NCI-H526 treated with DMSO at 0.1 percent for 48 hours (cell line): ENCODE measurements at regions not wholly inside any gene's neighbourhood (a gene's known extent, or its start where the extent isn't known, plus 50 kb on each side); places are given as distances from the start of the nearest gene placed in this dataset.
"Not testable (repeated sequence)": the region's sequence is repeated elsewhere in the genome, so short reads cannot be mapped to it uniquely, and the experiment has no call there.

ENCODE experiments used
- DNase-seq: peaks from one replicate; lab custom pipeline; 2025; lab: John Stamatoyannopoulos, UW

DNA sequence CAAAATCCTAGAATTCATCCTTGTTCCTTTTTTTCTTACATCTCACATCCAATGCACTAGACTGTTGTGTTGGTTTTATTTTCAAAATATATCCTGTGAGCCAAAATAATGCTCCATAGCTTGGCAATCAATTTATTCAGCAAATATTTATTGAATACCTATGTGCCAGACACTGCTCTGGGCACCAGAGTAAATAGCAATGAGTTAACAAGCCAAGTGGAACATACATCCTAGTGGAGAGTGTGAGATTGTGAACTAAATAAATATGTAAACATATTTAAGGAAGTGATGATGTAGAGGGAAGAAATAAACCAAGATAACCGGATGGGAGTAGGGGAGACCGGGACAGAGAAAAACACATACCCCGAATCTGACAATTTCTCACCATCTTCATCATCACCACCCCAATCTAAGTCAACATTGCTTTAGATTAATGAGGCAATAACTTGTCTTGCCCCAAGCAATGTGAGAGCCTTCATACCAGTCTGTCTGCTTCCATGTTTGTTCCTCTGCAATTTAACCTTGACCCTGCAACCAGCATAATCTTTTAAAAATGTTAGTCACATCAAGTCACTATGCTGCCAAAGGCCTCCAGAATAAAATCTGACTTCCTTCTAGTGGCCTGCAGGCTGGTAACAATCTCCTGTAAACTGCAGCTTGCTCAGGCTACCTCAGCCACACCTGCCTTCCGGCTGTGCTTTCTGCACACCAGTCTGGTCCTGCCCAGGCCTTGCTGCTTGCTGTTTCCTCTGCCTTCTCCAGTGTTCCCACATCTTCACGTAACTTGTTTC is 199.2 kb downstream of the DLEU7 start:
- DNase-seq: no peak

DNA sequence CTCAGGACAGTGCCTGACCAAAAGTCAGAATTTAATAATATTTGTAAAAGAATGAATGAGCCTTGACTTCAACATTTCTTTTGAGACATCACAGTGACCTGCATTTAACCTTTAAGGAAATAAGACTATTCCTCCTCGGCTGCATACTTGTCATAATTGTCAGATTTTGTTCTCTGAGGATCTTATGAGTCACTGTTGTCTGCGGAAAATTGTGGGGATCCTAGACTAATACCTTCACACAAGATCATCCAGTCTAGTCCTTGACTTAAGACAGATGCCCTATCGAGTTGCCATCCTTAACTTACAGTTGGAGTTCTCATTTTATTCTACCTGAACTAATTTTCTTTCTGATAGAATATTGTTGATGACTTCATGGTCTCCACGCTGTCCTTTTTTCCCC is 198.4 kb downstream of the DLEU7 start:
- DNase-seq: no peak

DNA sequence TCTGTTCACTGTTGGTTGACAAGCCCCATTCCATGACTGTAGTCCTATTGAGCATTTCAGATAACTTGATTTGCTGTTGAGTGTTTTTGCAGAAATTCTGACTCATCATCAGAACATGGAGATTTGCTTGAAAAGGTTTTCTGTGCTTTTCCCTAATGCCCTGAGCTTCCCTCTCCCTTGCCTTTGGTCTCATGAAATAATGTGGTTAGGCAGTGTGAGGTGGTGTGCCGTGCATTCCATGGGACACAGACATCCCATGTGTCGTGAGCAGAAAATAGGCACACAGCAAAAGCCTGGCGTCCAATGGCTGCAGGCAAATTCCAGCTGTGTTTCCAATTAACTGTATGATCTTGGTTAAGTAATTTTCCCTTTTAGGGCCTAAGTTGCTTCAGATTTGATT is 197.4 kb downstream of the DLEU7 start:
- DNase-seq: no peak

DNA sequence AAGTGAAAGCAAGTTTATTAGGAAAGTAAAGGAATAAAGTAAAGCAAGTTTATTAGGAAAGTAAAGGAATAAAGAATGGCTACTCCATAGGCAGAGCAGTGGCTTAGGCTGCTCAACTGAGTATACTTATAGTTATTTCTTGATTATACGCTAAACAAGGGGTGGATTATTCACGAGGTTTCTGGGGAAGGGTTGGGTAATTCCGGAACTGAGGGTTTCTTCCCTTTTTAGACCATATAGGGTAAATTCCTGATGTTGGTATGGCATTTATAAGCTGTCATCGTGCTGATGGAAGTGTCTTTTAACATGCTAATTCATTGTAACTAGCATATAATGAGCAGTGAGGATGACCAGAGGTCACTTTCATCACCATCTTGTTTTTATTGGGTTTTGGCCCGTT is 194.3 kb downstream of the DLEU7 start:
- no peak for DNase-seq

DNA sequence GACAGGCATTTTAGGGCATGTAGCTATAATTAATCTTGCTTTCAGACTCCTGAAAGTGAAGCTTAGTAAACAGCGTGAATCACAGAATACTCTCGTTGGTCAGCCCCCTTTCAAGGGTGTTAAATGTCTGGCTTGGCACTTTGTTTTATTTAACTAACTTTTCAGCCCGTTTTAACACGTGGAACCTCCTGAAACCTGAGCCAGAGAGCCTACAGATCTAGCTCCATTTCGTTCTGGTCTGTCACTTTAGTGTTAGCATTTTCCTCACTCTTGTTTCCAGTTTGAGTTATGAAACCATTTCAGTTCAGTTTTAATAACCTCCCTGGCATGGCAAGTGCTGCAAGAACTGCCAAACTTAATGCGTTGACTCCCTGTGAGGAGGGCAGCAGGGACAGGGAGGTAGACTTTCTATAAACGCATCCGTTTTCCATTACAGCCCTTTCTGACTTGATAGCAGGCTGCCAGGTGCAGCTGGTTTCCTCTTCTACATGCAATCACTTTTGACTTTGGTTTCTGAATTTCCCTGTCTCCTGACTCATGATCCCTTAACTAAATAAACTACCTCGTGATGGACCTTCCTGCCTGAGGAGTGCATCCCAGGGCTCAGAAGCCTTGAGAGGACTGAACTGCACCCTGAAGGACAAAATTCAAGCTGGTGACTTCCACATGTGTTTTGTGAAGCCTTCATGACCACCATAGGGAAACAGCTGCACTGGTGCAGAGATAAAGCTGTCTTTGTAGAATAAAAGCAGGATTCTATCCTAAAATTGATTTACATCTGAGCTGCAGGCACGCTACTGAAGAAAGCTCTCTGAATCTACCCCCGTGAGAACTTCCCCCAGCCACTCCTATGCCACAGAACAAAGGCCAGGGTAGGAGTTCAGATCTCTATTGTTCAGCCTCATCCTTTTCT is 192.6 kb downstream of the DLEU7 start:
- DNase-seq: no peak

DNA sequence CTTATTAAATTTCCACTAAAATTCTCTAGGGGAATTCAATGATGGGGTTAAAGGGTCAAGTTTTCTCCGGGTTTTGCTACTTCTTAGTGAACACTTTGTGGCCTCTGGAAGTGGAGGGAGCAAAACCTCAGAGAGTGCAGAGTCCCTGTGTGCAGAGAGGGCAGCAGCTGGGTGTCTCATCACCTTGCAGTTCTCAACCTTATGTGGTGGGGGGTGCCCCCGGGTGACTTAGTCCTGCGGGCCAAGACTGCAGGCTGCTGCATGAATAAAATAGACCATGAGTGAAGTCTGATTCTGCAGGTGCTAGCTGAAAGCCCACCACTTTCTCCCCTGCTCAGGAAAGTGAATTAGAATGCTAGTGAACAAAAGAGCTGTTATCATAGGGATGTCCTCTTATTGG is 191.6 kb downstream of the DLEU7 start:
- no peak for DNase-seq

DNA sequence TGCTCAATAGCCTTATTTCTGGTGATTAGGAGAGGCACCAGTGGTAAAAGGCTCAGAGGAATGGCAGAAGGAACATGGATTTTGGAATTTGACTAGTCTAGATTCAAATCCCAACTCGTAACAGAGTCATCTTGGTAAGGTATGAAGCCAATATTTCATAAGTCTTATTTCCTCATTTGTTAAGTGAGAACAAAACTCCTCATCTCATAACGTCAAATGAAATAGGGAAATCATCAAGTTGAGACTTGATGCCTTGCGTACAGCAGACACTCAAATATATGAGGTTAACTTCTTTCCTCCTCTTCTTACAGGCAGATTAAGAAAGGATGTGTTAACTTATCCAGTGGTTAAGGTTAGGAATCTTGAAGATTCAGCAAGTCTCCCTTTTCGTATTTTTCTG is 189.2 kb downstream of the DLEU7 start:
- no peak for DNase-seq

DNA sequence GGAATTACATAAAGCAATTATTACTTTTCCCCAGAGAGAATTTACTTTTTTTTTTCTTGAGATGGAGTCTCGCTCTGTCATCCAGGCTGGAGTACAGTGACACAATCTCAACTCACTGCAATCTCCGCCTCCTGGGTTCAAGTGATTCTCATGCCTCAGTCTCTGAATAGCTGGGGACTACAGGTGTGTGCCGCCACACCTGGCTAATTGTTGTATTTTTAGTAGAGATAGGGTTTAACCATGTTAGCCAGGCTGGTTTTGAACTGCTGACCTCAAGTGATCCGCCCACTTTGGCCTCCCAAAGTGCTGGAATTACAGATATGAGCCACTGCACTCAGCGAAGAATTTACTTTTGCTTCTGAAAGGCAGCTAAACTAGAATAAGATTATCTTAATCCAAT is 181.6 kb downstream of the DLEU7 start:
- not testable (repeated sequence) for DNase-seq

DNA sequence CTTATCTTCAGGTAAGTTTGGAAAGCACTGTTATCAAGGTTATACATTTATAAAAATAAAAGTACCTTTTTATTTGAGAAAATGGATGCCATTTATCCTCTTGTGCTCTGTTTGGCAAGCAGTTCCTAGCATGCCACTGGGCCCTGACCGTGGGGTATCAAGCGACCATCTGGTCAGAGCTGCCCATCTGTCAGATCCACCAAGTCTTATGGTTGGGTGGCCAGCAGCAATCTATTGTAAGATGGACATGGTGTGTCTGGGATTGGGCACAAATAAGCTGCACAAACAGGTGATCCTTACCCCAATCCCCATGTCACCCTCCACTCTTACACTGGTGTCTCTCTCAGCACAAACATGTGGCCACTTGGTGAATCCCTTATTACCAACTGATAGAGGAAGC is 178.5 kb downstream of the DLEU7 start:
- no peak for DNase-seq

DNA sequence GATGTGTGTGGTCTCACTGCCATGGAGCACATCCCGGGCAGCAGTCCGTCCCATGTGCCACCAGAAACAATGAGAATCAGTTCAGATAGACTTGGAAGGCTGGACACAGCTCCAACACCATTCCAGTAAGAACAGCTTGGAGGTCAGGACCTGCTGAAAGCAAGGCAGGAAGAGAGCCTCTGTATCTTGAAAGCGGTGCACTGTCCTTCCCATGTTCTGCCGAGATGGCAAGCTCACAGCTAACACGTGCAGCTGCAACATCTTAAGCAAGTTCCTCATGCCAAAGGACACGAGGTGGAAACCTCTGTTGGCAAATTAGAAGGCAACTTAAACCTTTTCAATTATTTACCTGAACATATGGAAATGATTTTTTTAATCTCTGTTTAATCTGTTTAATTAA is 175.4 kb downstream of the DLEU7 start:
- no peak for DNase-seq

DNA sequence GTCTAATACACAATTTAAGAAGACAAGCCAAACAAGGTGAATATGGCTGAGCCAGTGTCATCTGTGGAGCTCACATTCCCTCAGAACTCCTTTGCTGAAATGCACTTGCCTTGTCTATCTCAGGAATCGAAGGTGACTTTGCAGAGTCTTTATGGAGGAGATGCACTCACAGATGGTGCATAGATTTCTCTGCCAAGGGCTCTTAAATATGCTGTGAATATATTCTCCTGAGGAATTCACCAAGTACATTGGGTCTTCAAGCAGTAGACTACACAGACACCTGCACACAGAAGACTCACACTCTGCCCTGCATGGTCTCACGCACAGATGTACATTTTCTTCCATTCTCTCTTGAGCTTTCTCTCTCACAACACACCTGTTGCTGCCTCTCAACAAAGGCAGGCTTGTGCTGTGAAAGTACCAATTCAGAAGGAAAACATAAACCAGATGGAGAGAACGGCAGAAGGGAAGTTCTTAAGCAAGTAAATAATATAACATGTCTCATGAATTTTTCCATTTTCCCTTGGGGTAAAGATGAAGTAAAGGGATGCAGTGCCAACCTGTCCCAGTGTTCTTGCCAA is 174.7 kb downstream of the DLEU7 start:
- no peak for DNase-seq

DNA sequence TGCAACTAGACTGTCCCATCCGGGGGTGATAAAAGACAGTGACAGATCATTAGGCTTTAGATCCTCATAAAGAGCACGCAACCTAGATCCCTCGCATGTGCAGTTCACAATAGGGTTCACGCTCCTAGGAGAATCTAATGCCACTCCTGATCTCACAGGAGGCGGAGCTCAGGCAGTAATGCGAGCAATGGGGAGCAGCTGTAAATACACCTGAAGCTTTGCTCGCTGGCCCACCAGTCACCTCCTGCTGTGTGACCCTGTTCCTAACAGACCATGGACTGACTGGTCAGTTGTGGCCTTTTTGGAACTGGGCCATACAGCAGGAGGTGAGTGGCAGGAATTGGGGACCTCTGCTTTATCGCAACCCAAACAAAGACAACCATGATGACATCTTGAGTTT is 173.2 kb downstream of the DLEU7 start:
- no peak for DNase-seq

DNA sequence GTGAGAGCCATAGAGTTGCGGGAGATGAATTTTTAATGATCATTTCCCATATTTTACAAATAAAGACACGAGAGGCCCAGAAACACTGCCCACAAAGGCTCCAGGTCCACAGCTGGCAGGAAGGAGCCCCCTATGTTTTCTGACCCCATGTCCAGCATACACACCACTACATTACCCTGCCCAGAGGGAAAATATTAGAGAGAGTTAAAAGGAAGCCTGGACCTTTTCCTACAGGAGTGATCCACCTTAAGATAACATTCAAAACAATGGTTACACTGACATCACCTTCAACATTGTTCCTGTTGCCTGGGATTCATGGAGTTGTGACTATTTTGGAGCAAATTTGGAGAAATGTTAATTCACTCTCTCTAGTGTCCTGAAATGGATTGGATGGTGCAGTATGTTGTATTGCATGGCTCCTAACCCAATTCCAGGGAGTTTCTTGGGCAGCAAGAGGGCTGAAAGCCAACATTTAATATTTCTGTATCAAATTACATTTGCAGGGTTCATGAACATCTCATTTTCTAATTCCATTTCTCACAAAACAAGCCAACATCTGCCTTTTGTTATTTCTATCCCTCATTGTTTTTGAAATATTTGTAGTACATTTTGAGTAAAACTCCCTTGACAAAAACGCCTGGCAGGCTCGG is 172.5 kb downstream of the DLEU7 start:
- DNase-seq: no peak

DNA sequence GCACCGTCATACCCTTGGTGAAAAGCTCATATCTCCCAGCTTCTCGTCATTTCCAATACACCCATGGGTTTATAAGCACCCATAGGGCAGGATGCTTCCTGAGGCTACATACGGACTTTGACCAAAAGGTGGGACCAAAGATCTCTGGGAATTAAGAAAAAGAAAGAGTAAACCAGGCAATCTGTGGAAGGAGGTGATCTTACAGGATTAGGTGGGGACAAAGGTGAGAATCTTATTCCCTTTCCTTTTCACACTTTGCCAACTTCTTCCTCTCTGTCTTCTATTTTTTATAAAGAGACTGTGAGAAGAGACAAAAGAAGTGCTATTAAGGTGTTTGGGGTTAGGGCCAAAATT is 172.0 kb downstream of the DLEU7 start:
- DNase-seq: no peak

DNA sequence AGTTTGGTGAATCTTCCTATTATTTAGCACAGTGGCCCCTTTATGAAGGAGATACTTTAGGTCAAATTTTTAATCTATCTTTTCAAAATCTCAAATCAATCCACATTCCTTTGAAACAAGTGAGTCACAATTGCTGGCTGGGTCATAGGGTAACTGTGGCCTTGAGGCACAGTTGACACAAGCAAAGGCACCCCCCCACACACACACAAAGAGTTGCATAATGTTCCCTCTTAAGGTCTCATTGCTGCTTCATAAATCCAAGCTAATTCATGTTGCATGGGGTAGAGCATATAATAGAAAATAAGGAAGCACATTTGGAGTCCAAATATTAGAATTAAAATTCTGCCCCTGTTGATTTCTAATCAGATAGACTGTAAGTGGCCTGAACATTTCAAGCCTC is 171.5 kb downstream of the DLEU7 start:
- DNase-seq: no peak

DNA sequence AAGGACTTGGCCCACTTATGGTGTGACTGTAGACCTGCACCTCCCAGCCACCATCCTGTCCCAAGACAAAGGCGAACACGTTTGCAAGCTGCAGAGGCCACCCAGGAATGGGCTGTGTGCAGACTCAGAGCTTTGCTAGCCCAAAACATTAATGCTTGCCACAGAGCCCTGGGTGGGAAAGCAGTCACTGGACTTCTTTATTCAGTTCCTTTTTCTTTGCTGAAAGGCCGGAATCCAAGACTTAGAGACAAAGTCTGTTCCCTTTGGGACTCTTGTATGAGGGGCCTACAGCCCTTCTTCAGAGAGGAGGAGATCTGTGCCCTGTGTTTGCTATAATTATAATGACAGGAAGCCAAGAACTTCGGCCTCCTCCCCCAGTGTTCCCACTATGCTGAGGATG is 167.8 kb downstream of the DLEU7 start:
- no peak for DNase-seq

DNA sequence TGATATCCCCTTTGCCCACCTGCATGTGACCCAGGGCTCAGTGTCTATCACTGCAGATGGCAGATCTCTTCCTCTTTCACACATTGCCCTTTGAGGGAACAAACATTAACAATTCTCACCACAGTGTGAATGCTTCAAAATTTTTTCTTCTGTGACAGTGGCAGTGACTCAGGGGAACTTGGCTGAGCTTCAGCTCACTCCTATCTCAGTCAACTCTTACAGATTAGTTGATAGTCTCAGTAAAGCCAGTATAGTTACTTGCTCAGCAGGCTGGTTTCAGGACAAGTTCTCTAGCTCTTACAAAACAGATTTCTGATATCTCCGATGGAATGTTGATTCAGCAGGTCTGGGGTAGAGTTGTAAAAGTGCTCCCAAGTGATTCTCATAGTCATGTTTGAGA is 166.9 kb downstream of the DLEU7 start:
- DNase-seq: no peak

DNA sequence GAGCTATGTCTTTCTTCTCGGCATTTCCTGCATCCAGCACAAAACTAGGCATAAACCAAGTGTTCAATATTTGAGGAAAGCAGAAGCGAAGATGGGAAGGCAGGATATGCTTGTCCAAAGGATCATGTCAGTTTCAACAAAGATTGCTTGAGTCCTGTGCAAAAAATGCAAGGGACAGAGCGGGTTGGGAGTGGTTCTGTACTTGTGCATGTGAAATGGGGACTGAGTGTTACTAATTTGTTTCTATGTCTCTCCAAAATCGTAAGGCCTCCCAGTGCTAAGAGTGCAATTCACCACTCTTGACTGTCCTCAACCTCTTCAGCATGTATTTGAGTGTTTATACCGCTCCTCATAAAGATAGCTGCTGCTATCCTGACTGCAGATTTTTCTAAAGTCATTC is 166.2 kb downstream of the DLEU7 start:
- no peak for DNase-seq

DNA sequence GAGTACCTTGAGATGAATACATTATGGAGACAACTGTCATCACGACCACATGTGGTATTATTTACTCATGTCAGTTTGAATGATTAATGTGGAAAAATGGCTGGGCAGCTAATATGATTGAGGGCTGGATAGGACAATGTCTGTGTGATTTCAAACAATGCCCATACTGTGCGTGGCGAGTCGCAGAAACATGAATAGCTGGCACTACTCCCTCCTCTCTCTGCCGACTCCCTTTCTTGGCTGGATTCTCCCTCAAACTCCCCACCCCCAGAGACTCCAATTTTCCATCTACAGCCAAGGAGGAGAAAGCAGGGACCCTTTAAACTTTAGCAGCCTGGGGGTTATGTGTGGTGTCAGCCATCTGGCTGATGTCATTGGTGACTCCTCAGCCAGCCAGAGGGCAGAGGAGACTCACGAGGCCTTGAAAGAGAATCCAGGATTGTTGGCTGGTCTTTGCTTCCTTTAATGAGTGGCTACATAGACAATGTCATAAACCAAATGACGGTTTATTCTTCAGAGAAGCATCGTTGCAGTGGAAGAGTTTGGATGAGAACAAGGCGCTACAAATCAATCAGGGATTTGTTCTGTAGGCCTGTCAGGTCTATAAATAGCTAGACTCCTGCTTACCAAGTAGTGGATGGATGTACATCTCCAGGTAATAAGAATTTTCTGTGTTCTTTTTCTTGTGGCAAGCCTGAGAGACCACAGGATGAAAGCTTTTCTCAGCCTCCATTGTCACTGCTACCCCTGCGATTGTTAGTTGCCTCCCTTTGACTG is 165.6 kb downstream of the DLEU7 start:
- peak; percentile 7 for DNase-seq

DNA sequence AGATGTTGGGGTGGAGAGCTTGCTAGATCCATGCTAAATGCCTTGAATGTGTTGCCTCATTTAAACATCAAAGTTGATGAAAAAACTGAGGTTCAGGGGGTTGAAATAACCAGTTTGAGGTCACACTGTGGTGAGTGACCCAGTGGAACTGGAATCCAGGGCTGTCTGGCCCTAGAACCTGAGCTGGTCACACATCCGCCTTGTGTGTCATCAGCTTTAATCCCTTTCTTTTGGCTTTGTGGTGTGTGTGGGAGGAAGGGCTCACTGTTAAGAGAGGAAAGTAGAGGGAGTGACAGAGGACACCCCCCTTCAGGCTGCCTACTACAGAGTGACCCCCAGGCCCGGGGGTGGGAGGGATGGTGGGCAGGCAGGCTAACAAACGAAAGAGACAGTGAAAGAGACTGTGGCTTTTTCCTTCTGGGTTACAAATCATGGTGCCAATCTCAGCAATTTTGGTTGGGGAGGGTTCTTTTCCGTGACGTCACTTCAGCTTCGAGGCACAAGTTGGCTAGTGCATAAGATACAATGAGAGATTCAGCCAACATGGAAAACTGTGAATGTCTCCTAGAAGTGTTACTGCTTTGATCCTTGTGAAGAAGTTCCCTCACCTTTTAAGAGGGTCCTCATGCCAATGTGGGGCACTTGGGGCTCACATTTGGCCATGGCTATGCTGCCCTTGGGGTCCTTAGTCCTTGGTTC is 164.9 kb downstream of the DLEU7 start:
- no peak for DNase-seq

DNA sequence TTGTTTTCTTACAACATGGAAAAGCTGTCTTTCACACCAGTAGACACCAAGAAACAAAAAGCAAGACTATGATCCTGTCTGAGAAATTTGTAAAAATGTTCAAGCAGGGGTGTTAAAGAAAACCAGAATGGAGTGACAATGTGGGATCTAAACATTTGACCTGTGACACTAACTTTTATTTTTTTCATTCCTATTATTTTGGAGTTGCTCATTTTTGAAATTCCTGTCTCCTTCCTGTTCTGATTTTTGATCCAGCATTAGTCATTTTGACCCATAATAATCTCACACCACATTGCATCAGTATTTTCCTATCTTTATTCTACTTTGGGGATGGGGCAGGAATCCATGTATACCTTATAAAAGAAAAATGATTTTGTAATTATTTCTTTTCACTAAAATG is 164.2 kb downstream of the DLEU7 start:
- DNase-seq: no peak
